NCI-H1417 (cell line): ENCODE measurements at regions not wholly inside any gene's neighbourhood (a gene's known extent, or its start where the extent isn't known, plus 50 kb on each side); places are given as distances from the start of the nearest gene placed in this dataset.

Source experiments
- DNase-seq, 3 experiments: peaks; one replicate each; lab custom pipeline; 2025; lab: John Stamatoyannopoulos, UW

DNA sequence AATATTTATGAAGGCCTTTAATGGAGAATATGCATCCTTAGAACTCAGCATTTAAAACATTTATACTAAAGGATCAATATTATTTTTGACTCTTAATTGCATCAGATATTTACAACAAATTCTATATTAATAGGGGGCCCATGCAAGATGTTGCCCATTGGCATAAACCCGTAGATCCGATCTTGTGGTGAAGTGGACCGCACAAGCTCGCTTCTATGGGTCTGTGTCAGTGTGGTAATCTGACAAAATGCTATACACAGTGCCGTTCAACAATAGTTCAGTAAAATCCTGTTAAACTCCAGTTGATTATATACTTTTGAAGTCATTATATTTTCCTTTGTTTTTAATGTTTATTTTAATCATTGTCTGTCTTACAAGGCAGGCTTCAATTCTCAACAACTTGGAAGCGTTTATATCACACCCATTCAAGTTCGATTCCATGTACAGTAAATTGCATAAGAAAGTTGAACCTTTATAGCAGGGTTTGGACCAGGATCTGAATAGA lies 809.2 kb downstream of the USP25 start:
- no peak for DNase-seq

GRCh38 chr21:16540966-16541727 lies 811.4 kb downstream of the USP25 start:
- no peak for DNase-seq

DNA sequence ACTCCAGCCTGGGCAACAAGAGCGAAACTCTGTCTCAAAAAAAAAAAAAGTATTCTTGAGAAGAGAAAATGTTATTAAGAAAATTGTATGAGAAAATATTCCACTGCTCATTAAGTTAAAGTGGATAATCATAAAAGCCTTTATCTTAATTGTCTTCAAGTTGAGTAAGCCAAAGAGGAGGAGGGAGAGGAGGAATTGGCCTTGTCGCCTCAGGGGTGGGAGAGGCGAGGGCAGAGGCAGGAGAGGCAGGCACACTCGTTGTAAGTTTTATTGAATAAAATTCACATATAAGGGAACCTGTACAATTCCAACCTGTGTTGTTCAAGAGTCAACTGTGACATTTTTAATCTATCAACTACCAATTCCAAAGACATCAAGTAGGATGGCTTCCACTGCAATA lies 820.3 kb downstream of the USP25 start:
- no peak for DNase-seq

DNA sequence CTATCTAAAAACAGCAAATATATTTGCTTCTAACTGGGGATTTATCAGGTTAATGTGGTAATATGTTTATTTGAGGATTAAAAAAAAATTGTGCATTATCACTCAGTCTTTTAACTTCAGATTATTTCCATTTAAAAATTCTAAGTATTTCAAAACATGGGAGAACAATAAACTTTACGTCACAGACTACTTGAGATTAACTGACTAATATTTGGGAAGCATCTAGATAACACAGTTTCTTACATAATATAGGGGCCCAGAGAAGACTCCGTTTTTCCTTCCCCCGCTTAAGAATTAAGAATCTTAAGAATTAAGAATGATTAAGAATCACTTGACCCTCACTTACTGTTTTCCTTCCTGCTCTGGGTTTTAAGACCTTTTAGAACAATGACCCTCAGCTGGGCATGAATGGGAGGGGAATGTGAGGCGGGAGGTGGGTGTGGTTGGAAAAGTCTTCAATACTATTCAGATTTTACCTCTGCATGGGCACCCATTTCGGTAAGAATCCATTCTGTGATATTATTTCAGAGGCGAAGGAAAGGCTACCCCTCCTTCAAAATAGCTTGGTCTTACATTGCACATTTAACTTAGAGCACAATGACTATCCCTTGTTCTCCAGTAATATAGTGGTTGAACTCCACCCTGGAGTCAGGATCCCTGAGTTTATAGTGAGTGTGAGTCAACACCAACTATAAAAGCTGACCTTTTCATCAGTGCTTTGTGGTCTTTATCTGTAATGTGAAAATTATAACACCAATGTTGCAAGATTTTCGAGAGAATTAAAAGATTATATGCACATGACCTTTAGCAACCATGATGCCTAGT lies 821.3 kb downstream of the USP25 start:
- no peak for DNase-seq

DNA sequence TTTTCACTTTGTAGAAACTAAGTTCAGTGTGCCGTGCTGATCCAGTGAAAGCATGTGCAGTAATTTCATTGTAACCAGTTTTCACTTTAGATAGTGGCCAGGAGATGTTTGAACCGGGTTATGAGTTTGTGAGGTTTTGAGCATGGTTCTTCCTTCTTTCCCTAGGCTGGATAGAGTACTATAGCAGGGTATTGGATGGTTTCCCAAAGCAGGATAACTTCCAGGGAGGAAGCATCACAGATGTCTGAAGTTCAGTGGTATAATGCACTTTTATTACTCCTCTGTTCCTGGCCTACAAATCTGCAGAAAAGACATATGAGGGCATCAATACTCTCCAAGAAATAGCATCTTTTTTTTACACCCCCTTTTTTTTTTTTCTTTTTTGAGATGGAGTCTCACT lies 823.1 kb downstream of the USP25 start:
- no peak for DNase-seq

GRCh38 chr21:16554503-16554902 lies 824.7 kb downstream of the USP25 start:
- DNase-seq: no peak

DNA sequence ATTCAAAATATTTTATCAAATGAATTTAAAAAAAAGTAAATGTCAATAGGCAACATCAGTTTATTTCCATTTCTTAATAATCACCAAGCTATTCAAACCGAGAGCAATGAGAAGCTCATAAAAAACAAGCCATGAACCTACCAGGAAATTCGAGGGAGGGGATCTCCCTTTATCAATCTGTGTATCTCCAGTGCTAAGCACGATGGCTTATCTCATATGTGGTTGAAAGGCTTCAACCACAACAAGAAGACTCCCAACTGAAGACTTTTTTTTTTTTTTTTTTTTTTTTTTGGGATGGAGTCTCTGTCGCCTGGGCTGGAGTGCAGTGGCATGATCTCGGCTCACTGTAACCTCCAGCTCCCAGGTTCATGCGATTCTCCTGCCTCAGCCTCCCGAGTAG lies 833.3 kb downstream of the USP25 start:
- no peak for DNase-seq

DNA sequence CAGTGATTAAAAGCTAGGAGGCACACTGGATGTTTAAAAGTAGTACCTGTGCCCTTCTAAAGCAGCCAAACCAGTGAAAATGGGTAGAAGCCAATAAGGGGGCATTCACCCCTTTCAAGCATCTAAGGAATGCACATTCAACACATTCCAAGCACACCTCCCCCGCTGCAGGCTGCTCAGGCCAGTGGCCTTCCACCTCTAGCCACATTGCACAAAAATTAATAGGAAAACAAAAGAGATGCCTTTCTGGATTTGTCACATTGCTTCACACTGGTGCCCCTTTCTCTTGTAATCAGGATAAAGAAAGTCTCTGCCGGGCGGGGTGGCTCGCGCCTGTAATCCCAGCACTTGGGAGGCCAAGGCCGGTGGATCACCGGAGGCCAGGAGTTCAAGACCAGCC lies 834.0 kb downstream of the USP25 start:
- no peak for DNase-seq

DNA sequence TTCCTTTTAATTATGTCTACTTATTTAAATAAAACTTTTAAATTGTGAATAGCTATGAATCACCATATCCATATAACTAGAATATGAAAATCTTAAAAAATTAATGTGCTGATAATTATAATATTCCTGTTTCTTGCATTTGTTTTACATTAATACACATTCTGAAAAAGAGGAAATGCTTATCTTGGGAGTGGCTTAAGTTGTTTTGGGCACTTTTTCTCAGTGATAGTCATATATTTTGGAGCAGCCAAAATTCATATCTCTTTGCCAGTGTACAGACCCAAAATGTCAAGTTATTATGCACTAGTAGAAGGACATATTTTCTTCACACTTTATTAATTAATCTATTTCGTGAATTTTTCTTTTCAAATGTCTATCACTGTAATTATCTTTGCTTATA lies 838.5 kb downstream of the USP25 start:
- DNase-seq: no peak

DNA sequence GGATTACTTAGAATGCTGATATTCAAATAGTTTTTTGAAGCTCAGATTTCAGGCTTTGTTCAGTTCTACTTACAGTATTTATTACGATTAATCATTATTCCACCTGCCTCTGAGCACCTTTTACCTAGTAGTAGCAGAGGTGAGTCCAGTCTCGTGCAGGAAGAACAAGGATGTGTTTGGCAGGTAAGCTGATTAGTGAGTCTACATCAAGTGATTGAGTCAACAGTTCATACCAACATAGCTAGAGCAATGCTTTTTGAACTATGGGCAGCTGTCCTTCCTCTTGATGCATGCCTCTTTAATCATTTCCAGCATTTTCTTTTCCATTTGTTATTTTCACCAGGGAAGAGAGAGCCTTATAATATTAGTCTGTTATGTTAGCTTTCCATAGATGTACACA lies 838.9 kb downstream of the USP25 start:
- DNase-seq: peak in 1 of 3 experiments; percentile 14

DNA sequence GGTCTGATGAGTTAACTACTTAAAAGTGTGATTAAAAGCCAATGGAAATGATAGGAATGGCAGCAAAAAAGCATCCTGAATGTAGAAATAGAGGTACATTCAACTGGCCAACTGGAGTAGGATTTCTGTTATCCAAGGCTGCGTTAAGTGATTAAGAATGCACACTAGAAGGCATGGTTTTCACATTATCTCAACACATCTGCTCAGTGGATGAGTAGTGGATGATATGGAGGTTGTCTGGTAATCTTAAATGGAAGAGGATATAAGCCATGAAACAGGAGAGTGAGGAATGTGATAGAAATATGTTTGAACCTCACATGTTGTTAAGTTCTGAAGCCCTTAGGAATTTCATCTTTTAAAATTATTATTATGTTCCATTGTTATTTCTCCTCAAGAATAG lies 839.9 kb downstream of the USP25 start:
- DNase-seq: no peak

DNA sequence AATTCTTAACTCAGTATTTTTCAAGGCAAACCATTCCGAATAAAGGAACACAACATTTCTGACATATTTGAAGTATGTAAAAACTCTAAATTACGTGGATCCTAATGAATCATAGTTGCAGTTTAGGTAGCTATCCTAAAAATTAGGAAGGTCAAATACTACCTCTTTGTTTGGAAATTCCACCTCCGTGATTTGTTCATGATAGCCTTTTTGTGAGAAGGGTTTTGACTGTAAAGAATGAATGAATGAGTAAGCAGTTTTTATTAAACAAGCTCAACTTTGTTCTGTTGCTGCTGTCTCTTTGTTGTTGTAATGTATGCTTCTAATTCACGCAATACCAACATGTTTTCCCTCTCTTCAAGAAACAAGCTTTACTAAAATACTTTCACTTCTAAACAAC lies 840.4 kb downstream of the USP25 start:
- no peak for DNase-seq

GRCh38 chr21:16570856-16571255 lies 841.1 kb downstream of the USP25 start:
- no peak for DNase-seq

DNA sequence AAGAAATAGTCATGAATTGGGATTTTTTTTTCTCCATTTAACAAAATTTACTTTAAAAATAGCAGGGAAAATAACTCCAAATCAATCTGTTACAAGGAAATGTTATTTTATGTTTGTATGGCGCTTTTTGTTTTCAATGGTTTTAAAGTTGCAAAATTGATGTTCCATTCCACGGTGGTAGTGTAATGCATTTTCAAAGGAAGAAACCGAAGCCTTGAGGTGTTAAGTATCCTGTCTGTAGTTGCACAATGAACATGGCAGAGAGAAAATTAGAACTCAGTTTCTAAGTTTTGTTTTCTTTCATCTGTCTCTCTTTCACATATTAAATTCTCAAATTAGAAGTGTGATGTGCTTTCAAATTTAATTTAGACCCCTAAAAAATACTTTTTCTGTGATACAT lies 841.8 kb downstream of the USP25 start:
- no peak for DNase-seq

- DNase-seq: no peak
These were observed 842.2 kb downstream of the USP25 start for GRCh38 chr21:16572032-16572431.

- no peak for DNase-seq
These were observed 843.8 kb downstream of the USP25 start for GRCh38 chr21:16573578-16573977.

DNA sequence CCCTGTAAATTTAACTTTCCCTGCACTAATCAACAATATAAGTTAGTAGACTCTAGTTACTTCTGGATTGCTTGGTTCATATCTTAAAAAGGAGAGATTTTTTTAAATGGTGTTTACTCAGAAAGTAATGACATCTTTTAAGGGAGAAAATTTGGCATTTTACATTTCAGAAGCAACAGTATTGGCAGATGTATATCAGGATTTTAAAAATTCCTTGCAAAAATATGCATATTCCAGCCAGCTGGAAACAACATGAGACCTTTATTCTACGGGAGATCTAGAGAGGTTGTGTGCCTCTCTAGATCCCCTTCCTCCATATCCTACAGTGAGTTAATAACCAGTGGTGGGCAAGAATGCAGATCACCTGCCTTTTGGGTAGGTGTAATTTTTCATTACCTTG lies 848.2 kb downstream of the USP25 start:
- no peak for DNase-seq

DNA sequence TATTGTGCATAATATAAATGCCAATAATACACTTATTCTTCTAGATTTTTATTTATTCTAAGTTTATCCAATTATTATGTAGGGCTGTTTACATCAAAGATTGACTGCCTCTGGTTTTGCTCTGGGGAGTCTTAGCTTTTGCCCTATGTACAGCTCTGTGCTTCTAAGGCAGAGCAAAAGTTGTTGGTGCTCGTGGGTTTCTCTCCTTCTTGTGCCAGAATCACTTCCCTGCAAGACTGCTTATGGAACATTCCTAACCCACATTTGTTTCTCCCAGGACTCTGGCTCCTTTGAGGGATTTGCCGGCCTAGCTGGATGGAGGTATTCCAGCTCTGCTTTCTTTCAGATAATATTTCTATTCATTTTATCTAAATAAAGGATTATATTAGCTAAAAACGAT lies 849.1 kb downstream of the USP25 start:
- no peak for DNase-seq

DNA sequence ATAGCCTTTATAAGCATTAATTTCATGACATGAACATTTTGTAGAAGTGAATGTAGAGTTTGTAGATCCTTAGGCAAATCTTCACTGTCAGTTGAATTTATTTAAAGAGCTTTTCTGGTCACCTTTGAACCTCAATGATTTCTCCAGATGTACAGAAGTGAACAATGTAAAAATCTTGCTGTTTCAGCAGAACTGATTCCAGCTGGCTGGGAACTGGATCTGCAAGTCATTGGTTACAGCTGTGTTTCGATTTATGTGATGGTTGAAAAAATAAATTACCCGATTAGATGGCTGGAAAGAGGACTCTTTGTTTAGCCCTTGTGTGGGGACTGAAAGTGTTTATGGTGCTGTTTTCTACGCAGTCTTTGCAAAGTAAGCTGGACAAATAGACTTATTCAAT lies 849.8 kb downstream of the USP25 start:
- peak in 2 of 3 experiments; percentile 16 to 72 for DNase-seq

- DNase-seq: no peak
These were observed 850.9 kb downstream of the USP25 start for GRCh38 chr21:16580661-16581060.

DNA sequence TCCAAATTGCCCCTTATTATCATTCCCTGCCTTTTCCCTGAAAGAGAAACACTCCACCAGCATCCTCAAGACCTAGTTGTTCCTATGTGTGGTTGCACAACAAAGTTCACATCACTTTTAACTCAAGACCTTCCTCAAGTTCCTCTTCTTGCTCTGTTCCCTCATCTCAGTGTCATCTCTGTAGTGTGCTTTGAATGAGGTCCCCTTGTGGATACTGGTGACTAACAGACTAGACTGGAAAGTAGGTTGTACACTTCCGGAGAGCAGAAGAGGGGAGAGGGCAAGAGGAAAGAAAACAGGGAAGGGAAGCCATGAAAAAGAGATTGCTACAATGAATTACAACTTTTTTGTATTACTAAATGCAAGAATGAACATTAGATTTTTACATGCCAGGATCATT lies 853.8 kb downstream of the USP25 start:
- DNase-seq: no peak

- DNase-seq: no peak
These were observed 855.0 kb downstream of the USP25 start for GRCh38 chr21:16584756-16585155.

DNA sequence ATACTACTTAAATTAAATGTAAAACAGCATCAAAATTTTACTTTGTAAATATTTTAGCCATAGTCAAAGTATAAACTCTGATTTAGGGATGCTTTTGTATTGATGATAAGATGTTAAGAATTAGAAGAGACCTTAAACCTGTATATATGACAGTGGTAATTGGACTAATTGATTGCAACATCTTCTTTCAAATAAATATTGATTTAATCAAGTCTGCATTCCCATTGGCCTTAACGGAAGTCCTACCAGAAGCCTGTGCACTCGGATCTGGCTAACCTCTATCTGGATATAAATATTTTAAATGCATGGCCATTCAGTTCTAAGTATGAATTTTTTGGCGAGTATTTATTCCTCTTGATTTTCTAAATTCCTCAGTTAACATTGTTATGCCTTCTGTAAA lies 856.1 kb downstream of the USP25 start:
- DNase-seq: no peak
